DMS79 (cell line): ENCODE measurements at regions not wholly inside any gene's neighbourhood (a gene's known extent, or its start where the extent isn't known, plus 50 kb on each side); places are given as distances from the start of the nearest gene placed in this dataset.

ENCODE experiments used
- DNase-seq: peaks from one replicate; lab custom pipeline; 2025; lab: John Stamatoyannopoulos, UW

DNA sequence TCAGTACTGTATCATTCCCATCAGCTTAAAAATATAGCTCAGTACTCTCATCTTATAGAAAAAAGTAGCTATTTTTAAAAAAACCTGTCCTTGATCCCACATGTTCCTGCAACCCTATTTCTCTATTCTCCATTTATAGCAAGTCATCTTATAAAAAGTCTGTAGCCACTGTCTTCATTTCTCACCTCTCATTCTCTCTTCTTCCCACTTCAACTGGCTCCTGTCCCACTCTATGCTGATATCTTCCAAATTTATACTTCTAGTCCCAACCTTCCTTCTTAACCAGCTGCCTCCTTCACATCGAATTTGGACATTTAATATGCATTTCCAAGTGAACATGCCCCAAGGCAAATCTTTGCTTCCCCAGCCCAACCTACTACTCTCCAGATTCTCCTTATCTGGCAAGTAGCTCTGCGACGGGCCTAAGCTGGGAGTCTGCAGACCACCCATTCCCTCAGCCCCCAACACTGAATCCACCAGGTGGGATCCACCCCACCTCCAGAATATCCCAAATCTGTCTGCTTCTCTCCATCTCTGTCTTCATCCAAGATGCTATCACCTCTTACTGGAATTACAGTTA lies 52.0 kb upstream of the TANC2 start:
- no peak for DNase-seq

DNA sequence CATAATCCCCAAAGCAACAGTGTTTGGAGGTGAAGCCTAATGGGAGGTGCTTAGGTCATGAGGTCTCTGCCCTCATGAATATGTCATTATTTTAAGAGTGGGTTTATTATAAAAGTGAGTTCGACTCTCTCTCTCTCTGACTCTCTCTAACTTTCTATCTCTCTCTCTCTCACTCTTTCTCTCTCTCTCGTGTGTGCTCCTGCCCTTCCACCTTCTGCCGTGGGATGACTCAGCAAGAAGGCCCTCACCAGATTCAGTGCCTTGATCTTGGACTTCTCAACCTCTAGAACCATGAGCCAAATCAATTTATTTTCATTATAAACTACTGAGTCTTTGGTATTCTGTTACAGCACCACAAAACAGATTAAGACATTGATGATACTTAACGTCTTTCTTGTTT lies 53.7 kb upstream of the TANC2 start:
- DNase-seq = no peak

DNA sequence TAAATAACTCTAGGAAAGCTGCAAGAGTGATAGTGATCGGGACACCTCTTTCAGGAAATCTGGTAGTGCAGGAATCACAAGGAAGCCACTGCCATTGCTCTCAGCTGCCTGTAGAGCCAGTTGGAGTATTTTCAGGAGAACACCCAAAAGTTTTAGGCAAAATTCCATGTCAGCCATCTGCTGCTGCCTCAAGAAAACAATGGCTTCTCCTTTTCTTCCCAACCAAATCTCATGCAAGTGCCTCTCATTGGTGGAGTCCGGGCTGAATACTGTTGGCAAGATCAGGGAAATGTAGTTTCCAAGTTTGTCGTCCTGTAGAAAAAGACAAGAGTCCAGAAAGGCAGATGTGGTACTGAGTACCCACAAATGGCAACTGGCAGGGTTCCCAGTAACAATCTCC lies 54.9 kb upstream of the TANC2 start:
- DNase-seq = no peak

DNA sequence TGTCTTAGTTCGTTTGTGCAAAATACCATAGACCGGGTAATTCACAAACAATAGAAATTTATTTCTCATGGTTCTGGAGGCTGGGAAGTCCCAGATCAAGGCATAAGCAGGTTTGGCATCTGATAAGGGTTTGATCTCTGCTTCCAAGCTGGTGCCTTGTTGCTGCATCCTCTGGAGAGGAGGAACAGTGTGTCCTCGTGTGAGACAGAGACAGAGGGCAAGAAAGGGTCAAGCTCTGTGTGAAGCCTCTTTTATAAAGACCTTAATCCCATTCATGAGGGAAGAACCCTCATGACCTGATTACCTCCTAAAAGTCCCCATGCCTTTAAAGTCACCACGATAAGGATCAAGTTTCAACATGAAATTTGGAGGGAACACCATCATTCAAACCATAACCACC lies 55.8 kb upstream of the TANC2 start:
- DNase-seq = no peak

DNA sequence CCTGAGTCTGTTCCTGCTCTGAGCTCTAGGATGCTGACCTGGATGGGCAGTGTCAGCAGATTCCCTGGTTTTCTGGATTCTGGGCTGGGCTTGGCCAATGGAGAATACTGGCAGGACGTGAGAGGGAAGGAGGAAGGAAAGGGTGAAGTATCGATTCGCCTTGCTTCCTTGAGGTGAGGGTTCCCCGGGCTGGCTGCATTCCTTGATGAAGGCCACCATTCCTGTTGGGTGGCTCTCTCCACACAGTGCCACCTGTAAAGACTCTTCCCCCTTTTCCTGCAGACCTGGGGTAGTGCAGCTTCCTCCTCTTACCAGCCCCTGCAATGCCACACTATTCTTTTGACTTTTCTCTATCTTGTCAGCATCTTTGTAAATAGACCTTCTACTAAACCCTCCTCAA lies 58.1 kb upstream of the TANC2 start:
- DNase-seq = no peak

DNA sequence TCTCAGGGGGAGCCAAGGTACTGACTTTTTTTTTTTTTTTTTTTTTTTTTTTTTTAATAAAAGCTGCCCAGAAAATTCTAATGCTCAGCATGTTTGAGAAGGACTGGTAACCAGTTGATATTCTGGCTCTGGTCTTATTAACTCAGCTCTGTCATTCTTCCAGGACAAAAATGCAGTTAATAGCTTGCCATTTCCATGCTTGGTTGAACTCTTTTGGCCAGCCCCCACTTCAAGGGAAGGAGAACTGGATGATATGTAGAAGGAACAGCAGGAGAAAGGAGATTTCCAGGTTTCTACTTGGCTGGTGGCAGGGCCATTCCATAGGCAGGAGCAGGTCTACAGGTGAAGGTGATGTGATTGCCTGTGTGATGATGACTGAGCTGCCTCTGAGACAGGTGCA lies 59.2 kb upstream of the TANC2 start:
- DNase-seq = no peak

DNA sequence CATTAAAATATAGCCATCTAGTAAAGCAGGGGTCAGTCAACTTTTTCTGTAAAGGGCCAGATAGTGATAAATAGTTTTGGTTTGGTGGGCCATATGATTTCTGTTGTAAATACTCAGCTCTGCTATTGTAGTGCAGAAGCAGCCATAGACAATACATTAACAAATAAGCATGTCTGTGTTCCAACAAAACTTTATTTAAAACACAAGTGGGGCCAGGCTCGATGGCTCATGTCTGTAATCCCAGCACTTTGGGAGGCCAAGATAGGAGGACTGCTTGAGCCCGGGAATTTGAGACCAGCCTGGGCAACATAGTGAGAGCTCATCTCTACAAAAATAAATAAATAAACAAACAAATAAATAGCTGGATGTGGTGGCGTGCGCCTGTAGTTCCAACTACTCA lies 60.8 kb upstream of the TANC2 start:
- DNase-seq = no peak

DNA sequence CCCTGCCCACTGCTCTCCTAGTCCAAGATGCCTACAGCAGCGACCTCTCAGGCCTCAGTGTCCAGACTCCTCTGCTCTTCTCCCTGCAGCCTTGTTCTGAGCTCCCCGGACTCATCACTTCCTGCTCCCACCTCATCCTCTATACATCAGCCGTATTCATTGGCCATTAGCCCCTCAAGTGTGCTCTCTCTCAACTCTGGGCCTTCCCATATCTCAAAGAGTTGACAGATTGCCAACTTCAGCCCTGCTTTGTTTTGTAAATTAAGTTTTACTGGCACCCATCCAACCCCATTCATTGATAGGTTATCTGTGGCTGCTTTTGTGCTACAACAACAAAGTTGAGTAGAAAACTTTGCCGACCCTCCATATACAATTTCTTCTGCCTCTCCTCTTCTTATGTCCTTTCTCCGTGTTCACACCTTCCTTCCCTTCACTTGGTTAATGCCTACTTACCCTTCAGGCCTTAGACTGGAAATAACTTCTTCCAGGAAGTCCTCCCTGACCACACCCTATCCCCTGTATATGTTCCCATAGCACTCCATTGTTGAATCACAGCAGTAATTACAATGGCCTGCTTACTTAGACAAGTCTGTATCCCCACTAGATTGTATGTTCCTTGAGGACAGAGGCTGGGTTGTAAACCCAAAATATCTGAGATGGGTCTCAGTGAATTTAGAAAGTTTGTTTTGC lies 63.4 kb upstream of the TANC2 start:
- no peak for DNase-seq

DNA sequence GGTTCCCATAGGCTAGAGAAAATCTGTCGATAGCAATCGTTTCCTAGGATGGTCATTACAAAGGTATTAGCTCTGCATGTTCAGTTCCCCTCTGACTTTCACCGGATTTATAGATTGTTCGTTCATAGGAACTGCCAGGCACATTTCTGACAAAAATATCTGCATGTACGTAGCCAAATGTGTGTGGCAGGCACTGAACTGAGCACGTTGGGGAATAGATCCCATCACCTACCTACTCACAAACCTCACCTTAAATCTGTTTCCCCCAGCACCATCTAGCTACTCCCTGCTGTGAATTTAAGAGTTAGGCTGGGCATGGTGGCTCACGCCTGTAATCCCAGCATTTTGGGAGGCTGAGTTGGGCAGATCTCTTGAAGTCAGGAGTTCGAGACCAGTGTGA lies 64.5 kb upstream of the TANC2 start:
- DNase-seq = no peak

DNA sequence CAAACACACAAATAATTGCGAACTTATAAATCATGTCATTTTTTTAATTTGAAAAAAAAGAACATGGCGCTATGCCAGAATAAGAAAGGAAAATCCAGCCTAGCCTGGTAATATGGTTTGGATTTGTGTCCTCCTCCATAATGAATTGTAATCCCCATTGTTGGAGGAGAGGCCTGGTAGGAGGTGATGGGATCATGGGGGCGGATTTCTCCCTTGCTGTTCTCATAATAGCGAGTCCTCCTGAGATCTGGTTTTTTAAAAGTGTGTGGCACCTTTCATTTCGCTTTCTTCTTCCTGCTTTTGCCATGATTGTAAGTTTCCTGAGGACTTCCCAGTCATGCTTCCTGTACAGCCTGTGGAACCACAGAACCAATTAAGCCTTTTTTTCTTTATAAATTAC lies 65.9 kb upstream of the TANC2 start:
- DNase-seq = no peak

DNA sequence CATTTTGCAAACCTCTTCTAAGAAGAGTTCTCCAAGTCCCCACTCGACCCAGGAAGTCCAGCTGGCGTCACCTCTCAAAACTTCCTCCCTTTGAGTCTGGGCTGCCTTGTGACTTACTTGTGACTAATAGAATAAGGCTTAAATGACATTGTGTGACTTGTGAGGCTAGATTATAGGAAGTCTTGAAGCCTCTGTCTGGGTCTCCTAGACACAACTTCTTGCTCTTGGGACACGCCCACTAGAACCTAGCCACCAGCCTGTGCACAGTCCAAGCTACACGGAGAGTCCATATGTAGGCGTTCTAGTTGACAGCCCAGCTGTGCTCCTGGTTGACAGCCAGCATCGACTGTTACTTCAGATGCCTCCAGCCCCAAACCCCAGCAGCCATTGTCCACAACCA lies 66.7 kb upstream of the TANC2 start:
- DNase-seq = no peak

DNA sequence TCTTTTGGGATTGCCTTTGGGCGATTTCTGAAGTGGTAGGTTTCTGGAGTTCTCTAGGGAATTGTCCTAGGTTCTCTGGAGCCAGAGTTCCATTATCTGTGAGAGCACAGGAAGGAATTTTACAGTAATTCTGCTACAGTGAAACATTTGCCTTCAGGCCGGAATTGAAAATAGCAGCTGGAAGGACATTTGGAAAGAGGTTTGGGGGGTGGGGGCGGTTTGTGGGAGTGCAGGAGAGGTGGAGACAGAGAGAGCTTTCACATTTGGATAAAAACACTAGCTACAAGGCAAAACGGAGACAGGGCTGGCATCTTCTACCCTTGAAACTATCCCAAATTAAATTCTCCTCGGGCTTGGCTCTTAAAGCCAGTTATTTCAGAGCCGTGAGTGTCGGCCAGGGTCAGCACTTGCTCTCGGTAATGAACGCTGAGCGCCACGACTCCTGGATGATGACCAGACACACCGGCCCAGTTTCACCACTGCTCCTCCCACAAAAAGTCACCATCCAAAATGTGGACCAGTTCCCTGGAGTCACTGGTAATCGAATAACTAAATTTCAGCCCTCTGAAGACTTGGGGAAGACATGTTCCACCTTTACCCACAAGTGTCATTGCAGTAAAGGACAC lies 67.7 kb upstream of the TANC2 start:
- no peak for DNase-seq

DNA sequence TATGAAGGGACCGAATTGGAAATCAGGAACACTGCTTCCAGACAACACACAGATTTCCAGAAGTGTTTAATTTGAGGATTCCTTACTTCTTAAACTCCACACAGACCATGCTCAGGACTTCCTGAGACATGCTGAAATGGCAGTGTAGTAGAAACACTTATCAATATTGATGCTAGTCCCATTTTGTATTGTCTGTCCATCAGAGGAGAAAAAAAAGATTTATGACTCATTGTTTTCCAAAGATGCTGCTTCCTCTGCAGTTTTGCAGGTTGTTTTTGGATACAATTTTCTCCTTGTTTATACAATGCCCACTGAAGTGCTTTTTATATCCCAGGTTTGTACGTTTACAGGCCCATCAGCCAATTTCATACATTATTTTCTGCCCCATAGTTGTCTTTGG lies 68.3 kb upstream of the TANC2 start:
- no peak for DNase-seq

DNA sequence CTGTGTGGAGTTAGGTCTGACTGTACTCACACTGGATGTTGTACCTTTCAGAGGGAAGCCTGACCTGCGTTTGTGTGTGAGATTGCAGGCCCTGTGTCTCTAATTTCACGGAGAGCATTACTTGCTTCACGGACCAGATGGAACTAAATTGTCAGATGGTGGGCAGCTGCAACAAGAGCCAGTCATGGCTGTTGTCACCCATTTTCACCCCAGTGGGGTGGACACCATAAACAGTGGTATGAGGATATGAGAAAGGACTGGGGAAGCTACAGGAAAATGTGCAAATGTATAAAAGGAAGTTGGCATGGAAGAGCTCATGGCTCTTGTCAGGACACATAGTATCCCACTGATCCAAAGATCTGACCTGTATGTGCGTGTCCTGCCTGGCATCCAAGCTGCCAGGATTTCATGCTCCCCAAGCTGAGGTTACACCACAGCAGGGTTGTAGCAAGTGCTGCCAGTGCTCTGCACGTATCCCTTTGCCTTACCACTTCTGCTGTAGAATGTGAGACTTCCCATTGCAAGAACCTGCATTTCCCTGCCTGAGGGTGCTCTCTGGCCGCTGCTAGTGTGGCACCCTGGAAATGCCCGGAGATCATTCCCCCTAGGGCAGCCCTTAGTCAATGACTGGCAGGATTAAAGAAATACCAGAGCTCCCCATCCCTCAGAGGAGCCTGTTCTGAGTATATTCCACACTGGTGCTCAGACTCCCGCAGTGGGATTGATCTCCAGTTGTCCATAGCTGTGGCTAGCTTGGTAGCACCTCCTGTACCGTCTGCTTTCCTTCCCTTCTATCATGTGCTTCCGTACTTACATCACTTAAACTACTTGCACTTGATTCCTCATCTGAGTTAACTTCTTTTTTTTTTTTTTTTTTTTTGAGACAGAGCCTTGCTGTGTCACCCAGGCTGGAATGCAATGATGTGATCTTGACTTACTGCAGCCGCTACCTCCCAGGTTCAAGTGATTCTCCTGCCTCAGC lies 70.4 kb upstream of the TANC2 start:
- no peak for DNase-seq

DNA sequence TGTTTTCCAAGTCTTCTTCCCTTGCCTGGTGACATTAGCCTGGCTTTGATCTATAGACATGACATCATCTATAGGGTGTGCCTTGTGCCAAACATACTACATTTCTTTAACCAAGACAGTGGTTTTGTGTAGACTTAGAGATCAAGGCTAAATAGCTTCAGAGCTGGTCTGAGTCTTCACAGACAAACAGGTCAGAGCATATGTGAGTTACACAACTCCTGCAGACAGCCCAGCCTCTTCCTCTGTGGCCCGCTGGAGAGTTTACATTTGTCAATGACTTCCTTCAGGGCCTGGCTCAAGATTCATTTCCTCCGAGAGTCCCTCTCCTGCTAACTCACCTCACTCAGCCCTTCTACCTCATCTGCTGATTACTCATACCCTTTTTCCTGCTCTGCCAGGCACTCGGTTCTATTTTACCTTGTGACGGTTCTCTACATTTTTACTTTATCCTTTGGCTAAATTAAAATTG lies 73.1 kb upstream of the TANC2 start:
- no peak for DNase-seq

DNA sequence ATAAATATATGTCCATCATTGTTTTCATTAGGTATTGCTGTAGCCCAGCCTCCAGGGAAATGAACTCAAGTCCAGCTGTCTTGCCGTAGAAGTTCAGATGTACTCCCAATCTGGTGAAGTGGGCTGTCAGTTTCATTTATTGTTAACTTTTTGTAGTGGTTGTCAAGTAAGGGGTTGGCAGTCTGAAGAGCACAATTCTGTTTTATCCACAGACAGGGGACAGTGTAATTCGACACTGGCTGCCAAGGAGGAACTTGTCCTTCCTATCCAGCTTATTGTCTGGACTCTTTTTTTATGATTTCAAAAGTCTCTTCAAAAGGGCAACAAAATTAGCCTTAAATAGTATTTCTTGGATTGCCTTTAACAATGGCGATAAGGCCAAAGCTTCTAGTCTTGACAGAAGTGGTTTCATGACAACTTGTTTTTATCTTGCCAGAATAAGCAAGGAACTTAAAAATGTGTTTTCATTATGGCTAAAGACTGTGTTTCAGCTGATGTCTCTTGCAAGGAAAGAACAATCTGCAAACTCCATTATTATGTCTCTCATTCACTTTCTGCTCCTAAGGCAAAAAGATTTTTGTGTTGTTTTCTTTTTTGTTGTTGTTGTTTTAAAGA lies 73.9 kb upstream of the TANC2 start:
- DNase-seq = no peak

DNA sequence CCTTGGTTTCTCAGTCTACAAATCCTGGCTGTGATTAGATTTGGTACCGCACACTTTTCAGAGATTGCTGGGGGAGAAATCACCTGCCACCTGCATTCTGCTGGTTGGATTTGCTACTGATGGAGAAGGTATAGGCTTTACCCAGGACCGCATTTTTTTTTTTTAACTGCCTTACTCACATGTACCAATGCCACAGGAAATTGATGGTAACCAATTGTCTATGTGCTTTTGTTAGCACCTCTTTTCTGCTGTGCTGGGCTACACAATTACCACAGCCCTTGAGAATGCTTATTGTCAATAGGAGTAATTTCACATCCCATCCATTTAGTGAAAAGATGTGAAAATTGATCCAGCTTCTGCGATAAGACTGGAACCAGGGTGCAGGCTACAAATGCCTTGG lies 74.4 kb upstream of the TANC2 start:
- DNase-seq = no peak

DNA sequence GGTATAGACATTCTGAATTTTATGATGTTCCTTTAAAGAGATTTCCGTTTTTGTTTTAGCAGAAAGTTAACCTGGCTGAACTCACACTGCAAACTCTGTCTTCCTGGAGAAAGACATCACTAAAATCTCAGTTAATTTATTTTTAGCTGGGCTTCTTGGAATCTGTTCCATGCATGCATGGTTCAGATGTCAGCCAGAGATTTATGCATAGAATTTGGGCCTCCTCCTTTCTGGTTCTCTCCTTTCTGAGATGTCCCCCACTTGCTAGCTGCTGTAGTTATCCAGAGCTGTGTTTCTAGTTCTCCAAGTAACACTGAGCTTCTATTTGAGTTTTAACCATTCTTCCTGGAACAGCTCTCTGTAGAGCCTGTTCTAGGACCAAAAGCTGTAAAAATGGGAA lies 77.3 kb upstream of the TANC2 start:
- no peak for DNase-seq

DNA sequence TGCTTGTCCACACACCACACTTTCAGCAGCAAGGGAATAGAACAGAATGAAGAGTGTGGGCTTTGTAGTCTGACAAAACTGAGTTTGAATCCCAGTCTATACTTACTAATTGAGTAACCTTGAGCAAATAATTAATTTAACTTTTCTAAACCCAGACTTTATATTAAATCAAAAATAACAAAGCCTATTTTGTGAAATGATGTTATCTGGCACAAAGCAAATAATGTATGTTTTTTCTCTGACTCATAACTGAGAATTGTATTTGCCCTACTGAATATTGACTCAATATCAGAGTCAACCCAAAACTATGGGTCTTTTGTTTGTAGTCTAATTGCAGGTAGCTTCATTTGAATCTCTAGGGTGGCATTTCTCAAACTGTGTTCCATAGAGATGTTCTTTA lies 77.9 kb upstream of the TANC2 start:
- no peak for DNase-seq

DNA sequence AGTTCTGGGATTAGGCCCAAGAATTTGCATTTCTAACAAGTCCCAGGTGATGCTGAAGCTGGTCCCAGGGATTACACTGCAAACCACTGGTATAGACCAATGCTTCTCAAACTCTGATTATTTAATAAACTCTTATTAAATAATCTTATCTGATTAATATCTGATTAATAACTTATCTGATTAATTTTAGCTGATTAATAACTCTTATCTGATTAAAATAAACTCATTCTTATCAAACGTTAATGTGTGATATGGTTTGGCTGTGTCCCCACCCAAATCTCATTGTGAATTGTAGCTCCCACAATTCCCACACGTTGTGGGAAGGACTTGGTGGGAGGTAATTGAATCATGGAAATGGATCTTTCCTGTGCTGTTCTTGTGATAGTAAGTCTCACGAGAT lies 78.6 kb upstream of the TANC2 start:
- DNase-seq = no peak

DNA sequence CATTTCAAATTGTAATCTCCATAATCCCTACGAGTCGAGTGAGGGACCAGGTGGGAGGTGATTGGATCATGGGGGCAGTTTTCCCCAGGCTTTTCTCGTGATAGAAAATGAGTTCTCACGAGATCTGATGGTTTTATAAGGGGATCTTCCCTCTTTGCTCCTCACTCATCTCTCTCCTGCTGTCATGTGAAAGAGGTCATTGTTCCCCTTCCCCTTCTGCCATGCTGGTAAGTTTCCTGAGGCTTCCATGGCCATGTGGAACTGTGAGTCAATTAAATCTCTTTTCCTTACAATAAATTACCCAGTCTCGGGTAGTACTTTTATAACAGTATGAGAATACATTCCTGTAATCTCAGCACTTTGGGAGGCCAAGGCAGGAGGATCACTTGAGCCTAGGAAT lies 76.7 kb upstream of the MARCHF10 start:
- no peak for DNase-seq

DNA sequence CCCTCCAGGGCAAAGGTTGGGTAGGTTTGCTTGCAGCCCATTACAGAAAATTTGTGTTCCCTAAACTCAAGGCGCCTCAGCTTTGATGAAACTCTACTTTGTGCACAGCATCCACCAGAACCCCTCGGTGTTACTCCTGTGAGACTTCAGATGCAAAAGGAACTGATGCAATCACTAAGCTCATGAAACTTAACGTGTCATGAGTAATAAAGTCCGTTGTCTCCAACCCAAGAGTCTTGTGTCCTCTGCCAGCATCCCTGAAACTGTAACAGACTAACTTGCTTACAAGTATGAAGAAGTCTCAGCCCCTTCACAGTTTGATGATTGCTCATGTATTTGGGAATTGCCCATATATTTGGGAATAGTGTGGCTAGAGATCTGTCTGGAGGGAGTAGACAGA lies 74.8 kb upstream of the MARCHF10 start:
- DNase-seq = no peak
